NK-92 treated with Interleukin-12 subunit alpha and Interleukin-12 subunit beta, amount 100 ng/mL, for 24 hours (cell line): ENCODE measurements at regions not wholly inside any gene's neighbourhood (a gene's known extent, or its start where the extent isn't known, plus 50 kb on each side); places are given as distances from the start of the nearest gene placed in this dataset.
"Not testable (repeated sequence)": the region's sequence is repeated elsewhere in the genome, so short reads cannot be mapped to it uniquely, and the experiment has no call there.

Experiments
- DNase-seq: peaks from one replicate; lab custom pipeline; 2025; lab: John Stamatoyannopoulos, UW

- no peak for DNase-seq
Observed at GRCh38 chr14:84084056-84084630, 1445.8 kb upstream of the FLRT2 start.

GRCh38 chr14:84085493-84085892 lies 1444.5 kb upstream of the FLRT2 start:
- no peak for DNase-seq

- DNase-seq: no peak
Observed at GRCh38 chr14:84086714-84087113, 1443.2 kb upstream of the FLRT2 start.

- DNase-seq: no peak
Observed at GRCh38 chr14:84087986-84088531, 1441.9 kb upstream of the FLRT2 start.

DNA sequence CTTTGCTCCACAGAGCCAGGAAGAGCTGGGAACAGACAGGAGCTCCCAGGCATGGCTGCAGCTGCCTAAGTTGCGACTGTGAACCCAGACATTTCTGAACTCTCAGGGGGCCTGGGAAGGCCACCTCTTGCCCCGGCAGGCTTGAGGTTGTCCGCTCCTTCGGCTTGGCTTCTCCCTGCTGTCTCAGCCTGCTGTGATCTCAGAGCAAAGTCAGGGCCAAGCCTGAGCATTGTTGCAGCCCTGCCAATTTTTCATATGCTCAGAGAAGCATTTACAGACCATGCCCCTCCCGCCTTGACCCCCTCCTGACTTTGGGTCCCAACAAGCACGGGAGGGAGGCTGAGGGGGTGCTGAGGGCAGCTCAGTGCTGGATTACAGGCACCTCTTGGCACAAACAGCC lies 1439.1 kb upstream of the FLRT2 start:
- no peak for DNase-seq

GRCh38 chr14:84095681-84096080 lies 1434.3 kb upstream of the FLRT2 start:
- no peak for DNase-seq

- DNase-seq: no peak
Observed at GRCh38 chr14:84098261-84098660, 1431.7 kb upstream of the FLRT2 start.

DNA sequence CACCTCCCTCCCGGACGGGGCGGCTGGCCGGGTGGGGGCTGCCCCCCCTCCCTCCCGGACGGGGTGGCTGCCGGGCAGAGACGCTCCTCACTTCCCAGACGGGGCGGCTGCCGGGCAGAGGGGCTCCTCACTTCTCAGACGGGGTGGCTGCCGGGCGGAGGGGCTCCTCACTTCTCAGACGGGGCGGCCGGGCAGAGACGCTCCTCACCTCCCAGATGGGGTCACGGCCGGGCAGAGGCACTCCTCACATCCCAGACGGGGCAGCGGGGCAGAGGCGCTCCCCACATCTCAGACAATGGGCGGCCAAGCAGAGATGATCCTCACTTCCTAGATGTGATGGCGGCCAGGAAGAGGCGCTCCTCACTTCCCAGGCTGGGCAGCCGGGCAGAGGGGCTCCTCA lies 1430.4 kb upstream of the FLRT2 start:
- DNase-seq: not testable (repeated sequence)

DNA sequence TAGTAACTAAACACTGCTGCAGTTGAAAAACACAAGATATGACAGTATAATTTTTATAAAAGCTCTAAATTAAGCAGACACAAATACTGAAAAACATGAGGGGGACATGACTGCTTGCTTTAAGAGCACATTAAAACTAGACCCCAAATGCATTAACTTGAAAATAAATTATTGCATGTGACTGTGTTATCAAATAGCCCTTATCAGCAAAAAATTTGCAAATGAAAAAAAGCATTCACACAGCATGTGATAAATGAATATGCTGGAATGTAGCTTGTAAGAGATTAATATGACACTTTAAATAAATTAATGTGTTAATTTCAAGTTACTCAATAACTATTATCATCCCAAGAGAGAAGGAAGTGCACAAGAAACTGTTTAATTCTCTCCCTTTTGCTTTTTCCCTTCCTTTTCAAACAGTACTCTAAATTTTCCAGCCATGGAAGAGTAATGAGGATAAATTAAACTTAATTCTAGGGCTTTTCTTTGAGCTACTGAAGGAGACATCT lies 1422.1 kb upstream of the FLRT2 start:
- DNase-seq: no peak

DNA sequence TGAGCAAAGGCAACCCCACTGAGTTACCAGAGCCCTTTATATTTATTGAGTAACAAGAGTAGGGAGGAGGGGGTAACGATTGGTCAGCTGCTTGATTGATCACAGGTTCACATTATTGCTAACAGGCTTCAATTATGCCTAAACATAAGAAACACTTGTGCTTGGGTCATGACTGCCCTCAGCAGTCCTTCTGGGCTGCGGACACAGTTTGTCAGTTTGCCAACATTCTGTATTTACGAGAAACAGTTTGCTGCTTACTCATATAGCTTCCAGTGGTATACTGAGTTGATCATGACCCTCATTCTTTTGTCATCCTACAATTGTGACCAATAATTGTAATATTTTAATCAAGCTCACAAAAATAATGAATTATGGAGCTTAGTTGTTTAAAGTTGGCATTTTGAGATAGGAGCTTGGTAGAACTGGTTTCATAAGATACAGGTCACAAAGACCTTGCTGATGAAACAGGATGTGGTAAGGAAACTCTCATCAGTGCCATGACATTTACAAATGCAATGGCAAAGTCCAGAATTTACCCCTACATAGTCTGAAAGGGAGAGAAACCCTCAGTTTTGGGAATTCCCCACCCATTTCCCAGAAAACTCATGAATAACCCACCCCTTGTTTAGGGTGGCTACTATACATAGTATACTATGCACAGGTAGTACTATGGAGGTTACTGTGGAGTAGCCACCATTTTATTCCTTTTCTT lies 1421.0 kb upstream of the FLRT2 start:
- no peak for DNase-seq

DNA sequence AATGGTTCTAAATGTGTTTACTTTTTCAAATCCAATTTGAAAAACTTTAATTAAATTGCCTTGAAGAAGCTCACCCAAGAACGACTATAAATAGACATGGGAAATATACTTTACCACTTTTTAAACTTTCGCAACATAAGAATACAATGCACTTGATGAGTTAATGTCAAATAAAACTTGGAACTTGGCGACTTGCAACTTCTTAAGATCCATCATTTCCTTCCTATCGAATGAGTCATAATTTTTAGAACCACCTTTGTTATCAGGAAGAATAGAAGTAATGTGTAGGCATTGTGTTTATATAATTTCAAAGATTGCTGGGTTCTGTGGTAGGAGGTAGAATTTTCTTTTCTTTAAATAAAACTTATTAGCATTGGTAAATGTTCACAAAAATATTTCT lies 1417.4 kb upstream of the FLRT2 start:
- no peak for DNase-seq

GRCh38 chr14:84125676-84126075 lies 1404.3 kb upstream of the FLRT2 start:
- no peak for DNase-seq

DNA sequence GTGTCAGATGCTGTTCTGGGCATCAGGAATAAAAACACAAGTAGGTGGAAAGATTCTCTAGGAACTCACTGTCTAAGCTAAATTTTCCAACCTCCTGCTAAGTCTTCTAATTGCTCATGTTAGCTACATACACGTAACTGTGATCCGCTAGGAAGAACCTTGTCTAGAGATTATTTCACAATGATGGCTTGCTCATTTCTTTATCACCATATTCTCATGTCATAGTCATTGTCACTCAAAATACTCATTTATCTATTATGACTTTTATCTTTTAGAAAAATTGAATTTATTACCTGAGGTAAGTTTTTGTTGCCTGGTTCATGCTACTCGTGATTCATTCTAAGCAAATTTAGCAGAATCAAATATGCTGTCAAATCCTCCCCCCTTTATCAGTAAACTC lies 1402.4 kb upstream of the FLRT2 start:
- no peak for DNase-seq

DNA sequence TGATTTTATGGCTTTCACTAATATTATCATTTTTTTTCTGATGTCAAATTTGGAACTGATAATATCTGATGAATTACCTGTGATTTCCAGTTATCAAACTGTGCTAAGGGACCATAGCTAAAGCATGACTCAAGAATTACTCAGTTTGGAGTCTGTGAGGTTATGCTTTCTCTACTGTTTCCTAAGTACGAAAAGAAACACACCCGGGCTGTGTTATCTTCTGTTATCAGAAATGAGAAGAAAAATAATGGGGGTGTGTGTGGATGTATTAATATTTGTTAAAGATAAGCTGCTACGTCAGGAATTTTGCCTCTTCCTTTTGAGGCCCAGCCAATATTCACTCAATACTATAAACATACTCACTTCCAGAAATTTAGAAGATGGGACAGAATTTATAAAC lies 1401.9 kb upstream of the FLRT2 start:
- no peak for DNase-seq

GRCh38 chr14:84129007-84129406 lies 1400.9 kb upstream of the FLRT2 start:
- no peak for DNase-seq

- DNase-seq: no peak
Observed at GRCh38 chr14:84129941-84130340, 1400.0 kb upstream of the FLRT2 start.

GRCh38 chr14:84131924-84132323 lies 1398.0 kb upstream of the FLRT2 start:
- DNase-seq: no peak

DNA sequence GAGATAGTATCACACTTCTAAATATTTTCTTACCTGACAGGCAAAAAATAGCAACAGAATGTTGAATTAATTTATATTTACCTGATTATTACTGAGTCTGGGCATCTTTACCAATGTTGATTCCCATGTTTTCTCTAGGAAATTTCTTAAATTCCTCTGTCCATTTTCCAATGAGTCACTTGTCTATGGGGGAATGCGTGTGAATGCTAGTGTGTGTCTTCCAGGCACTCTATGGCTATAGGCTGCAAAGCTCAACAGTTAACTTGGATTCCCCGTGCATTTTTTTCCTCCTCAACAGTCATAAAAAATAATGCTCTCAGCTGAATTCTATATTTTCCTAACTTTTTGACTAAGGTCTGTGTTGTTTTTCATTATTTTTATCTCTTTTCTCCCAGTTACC lies 1385.8 kb upstream of the FLRT2 start:
- no peak for DNase-seq

DNA sequence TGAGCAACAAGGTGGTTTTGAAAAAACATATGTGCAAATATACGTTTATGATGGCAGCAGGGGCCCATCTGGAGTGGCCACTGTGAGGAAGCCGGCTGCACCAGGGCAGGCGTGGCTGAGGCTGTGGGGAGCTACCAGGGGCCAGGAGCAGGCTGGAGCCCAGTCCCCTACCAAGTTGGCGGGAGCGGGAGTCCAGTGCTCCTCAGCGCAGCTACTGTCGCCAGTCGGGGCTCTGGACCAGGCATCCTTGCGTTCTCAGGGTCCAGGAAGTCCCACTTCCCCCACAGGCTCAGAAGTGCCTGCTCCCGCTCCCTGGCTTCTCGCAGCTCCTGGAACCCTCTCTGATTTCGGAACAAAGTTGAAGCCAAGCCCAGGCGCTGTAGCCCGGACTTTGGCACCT lies 1377.5 kb upstream of the FLRT2 start:
- DNase-seq: no peak

DNA sequence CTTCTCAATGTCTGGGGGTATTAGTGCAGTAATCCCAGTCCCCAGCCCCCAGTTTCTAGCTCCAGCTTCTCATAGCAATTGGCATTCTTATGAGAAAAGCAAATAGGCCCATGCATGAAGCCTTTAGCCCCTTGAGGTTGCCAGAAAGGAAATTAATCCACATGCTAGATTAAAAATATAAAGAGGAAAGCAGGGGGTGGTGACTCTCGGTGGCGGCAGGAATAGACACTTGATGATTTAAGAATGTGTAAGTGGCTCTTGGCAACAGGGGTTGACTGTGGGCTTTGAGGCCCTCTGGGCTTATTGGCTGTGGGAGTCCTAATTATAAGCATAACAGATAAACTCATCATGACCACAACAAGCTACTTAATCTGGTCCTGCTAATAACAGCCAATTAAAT lies 1367.3 kb upstream of the FLRT2 start:
- no peak for DNase-seq

DNA sequence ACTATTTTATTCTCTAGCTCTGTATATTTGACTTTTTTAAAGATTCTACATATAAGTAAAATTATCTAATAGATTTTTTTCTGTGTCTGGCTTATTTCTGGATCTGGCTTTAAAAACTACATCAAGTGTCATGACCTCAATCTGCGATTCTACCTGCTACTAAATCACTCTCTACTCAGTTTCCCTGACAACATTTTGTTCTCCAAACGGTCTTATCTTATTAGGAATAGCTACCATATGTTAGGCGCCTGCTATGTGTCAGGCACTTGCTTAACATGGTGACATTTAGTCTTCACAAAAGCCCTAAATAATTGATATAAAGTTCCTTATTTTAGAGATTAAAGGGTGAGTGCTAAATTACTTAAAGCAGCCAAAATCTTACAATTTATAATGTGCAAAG lies 1362.9 kb upstream of the FLRT2 start:
- no peak for DNase-seq

- DNase-seq: no peak
Observed at GRCh38 chr14:84180336-84180735, 1349.6 kb upstream of the FLRT2 start.

- DNase-seq: no peak
Observed at GRCh38 chr14:84181072-84181471, 1348.9 kb upstream of the FLRT2 start.

DNA sequence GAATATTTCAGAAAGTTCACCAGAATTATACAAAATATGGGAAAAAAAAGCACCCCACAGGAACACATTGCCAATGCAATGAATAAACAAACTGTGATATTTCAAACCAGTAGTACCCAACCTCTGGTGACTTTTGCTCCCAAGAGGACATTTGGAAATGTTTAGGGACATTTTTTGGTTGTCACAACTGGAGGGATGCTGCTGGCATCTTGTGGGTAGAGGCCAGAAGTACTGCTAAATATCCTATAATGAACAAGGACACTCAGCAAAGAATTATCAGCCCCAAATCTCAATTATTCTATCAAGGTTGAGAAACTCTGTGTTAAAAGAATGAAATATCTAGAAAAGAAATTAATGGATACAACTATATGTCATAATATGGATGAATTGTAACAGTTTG lies 1334.4 kb upstream of the FLRT2 start:
- DNase-seq: no peak
